ENCODE measurements at regions not wholly inside any gene's neighbourhood (a gene's known extent, or its start where the extent isn't known, plus 50 kb on each side); places are given as distances from the start of the nearest gene placed in this dataset.
"Not testable (repeated sequence)": the region's sequence is repeated elsewhere in the genome, so short reads cannot be mapped to it uniquely, and the experiment has no call there.

- DNase-seq (ENCODE audit: low read depth, low spot score): no peak
Measured at GRCh38 chr16:65808790-65809189, 557.7 kb upstream of the CDH5 start.

DNA sequence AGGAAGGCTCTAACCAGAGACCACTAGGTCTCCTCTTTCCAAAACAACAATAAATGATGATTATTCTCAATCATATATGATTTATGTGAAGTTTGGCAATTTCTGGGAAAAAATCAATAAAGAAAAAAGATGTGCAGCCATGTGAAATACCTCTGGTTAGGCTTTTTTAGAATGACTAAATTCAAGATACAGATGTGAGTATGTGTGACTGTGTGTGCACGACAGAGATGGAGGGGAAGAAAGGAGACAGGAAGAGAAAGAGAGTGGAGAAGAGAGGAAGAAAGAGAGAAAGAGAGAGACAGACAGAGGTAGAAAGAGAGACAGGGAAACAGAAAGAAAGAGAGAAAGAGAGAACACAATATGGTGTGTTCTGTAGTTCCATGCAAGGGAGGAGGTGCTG, 558.6 kb upstream of the CDH5 start:
- DNase-seq (ENCODE audit: low read depth, low spot score): no peak

GRCh38 chr16:65805704-65806103, 560.8 kb upstream of the CDH5 start:
- not testable (repeated sequence) for DNase-seq (ENCODE audit: low read depth, low spot score)

- no peak for DNase-seq (ENCODE audit: low read depth, low spot score)
Measured at GRCh38 chr16:65796481-65796880, 570.0 kb upstream of the CDH5 start.

- DNase-seq (ENCODE audit: low read depth, low spot score): no peak
Measured at GRCh38 chr16:65794973-65795372, 571.5 kb upstream of the CDH5 start.

- no peak for DNase-seq (ENCODE audit: low read depth, low spot score)
Measured at GRCh38 chr16:65793781-65794180, 572.7 kb upstream of the CDH5 start.

- DNase-seq (ENCODE audit: low read depth, low spot score): no peak
Measured at GRCh38 chr16:65790768-65791167, 575.7 kb upstream of the CDH5 start.

DNA sequence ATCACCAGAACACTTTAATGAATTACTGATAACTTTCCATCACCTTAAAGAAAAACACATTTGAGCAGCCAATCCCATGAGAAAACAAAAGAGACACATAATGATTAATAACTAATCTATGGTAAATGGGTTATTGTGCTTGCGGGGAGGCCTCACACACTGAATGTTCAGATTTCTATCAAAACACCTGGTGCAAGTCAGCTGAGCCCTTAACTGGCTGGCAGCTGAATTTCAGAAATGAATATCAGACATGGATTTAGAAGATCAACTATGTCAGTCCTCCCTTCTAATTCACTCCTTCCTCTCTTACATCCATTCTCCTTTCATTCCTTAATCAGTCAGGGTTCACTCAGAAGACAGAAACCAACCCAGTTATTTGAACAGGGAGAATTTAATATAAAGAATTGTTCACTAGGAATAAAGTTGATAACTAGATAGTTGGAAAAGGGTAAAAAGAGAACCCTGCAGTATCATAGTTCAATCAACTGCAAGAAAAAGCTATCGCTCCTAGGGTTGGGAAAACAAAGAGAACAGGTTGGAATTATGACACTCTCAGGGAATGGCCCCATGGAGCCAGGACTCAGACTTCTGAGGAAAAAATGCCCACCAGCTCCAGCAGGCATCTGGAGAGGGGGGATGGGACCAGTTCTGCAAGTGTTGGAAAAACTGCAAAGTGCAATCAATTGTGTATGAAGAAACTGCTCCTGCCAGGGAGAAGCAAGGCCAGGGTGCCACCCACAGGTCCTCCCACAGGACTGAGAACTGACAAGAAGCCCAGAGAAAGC, 577.1 kb upstream of the CDH5 start:
- DNase-seq (ENCODE audit: low read depth, low spot score): no peak

DNA sequence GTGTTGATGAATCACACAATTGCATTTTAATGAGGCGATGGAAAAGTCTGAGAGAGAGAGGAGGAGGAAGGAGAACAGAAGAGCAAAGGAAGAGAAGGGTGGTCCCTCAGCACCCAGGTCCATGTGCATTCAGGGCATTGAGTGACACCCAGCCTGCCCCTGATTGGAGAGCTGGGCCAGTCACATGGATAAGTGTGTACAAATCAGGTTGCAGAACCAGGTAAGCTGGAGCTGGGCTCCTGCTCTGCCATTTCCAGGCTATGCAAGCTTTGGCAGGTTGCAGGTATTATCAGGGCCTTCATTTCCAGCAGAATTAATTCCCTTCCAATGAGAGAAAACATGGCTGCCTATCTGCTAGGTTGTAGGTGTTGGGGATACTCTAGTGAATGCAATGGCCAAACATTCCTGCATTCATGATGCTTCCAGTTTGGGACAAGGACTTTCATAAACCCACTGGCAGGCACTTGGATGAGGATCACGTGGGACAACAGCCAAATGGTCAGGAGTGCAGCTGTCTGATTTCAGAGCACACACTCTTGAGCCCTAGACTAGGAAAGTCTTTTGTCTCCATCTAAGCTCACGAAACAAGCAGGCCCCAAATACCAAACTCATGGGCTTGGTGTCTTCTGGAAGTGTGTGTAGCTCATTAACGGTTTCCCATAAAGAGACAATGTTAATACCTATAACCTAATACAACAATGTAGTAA, 577.9 kb upstream of the CDH5 start:
- DNase-seq (ENCODE audit: low read depth, low spot score): no peak

- no peak for DNase-seq (ENCODE audit: low read depth, low spot score)
Measured at GRCh38 chr16:65787921-65788320, 578.6 kb upstream of the CDH5 start.

DNA sequence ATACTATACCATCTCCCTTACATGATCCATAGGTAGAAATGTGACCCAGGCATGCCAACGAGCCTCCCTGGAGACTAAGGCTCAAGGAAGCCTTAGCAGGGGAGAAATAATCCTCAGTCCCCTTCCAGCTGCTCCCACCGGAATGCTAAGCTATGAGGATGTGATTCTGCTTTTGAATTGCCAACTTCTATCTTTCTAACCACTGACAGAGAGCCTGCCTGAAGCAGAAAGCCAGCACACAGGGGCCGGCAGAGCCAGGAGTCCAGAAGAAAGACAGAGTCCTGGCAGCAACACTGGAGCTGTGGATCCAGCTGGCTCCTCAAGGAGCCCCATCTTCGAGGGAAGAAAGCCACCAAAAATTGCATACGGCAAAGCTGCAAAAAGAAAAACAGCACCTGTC, 579.6 kb upstream of the CDH5 start:
- DNase-seq (ENCODE audit: low read depth, low spot score): no peak

DNA sequence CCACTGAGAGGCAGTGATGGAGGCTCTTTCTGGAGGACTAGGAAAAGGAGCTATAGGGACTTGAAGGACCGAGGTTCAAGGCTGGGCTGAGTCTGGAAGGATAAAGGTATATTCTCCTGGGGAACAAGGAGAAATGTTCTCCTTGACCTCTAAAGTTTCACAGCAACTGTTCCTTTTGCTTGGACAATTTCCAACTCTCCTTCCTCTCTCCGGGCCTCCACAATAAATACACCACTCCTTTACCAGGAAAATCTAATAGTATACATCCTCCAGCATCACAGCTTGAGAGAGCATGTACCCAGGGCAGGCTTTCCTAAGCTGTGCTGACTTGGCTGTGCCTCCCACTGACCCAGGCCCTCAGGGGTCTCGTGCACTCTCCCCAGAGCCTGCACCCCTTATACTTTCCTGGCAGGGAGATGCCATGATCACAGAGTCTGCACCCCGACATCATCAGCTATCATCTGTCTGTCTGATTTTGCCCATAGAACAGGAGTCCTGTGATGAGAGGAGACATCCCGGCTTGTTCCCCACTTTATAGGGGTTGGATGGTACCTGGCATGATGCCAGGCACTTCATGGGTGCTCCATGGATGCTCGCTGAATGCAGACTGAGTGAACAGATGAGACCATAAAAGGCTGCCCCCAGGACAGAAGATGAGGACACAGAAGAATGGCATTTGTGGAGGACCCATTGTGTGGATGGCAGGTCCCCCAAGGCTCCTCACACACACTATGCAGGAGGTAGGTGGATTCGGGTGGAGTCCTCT, 582.6 kb upstream of the CDH5 start:
- DNase-seq (ENCODE audit: low read depth, low spot score): no peak

DNA sequence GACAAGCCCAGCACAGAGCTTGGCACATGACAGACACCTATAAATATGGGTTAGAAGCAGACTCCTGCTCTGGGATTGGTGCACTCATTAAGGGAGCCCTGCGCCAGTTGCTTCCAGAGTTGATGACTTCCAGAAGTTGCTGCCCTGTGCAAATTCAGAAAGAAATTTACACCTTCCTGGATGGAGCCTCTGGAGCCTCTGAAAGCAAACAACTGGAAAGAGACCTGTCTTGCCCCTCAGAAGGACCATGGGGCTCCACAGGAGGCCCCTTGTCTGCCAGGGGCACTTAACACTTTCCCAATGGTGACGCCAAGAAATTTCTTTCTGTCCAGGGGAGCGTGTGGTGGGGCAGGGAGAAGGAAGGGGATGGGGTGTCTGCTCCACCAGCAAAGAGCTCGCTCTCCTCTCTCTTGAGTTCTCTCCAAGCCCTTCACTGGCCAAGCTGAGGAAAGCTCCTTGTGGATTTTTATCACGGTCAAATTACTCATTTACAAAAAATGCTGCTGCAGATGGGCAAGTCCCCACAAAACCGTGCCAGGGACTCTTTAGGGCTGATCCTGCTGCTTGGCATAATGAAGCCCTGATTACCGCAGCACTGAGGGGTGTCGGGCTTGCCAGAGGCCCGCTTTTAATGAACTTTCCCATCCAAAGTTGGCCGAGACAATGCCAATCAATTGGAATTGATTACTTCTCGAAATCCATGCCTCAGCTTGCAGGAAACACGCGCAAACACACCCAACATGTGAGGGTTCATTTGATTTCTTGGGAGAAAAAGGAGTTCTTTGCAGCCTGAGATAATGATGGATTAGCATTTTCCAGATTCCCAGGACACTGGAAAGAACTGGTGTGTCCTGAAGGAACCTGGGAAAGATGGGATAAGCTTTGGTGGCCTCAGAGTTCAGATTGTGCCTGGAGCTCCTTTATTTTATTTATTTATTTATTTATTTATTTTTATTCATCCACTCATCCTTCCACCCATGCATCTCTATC, 583.6 kb upstream of the CDH5 start:
- no peak for DNase-seq (ENCODE audit: low read depth, low spot score)

DNA sequence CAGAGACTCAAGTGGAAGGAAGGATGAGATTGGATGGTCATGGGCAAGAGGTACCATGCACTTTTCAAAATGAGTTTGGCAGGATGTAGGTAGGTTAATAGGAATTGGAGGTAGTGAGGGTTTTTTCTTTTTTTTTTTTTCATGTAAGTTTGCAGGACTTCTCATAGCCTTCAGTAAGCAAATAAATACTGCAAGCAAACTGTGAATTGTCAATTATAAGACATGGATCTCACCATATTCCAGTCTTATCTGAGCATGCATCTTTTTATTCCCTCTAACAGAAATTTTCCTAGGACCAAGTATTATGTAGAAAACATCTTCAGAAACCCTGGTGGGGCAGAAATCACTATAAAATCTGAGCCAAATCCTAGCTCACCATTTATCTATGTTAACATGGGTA, 584.6 kb upstream of the CDH5 start:
- DNase-seq (ENCODE audit: low read depth, low spot score): no peak

DNA sequence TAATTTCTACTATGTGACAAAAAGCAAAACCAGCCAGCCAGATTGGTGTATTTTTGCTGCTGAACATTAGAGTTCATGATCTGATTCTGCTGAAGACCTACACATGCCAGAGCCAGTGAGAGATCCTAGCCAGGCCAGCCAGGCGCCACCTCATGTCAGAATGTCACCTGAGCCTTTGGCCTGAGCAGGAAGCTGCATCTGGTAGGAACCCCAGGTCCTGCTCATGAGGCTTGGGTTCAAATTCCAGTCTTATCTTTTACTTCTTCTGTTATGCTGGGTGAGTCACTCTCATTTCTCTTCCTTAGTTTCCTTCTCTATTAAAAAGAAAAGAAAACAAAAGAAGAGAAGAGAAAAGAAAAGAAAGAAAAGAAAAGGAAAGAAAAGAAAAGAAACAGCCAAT, 585.1 kb upstream of the CDH5 start:
- DNase-seq (ENCODE audit: low read depth, low spot score): no peak

- no peak for DNase-seq (ENCODE audit: low read depth, low spot score)
Measured at GRCh38 chr16:65779201-65779600, 587.3 kb upstream of the CDH5 start.

DNA sequence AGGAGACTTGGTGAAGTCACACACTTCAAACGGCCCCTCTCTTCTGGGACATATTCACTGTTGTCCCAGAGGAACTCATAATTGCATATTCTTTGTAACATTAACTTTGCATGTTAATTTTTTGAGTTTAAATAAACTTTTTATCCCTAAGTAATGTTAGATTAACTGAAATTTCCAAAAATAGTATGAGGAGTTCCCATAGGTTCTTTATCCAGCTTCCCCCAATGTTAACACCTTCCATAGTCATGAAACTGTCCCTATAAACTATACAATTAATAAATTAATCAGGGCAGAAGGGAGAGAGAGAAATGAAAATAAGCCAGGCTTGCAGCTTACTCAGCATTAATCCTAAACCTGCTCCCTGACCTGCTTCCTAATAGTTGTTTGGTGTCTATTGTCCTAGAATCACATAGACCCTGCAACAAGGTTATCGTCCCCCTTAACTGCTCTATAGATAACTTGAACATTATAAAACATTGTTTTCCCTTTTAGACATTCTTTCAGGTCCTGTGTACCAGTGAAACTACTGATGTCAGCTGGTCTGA, 589.8 kb upstream of the CDH5 start:
- no peak for DNase-seq (ENCODE audit: low read depth, low spot score)

- DNase-seq (ENCODE audit: low read depth, low spot score): no peak
Measured at GRCh38 chr16:65775829-65776228, 590.7 kb upstream of the CDH5 start.

DNA sequence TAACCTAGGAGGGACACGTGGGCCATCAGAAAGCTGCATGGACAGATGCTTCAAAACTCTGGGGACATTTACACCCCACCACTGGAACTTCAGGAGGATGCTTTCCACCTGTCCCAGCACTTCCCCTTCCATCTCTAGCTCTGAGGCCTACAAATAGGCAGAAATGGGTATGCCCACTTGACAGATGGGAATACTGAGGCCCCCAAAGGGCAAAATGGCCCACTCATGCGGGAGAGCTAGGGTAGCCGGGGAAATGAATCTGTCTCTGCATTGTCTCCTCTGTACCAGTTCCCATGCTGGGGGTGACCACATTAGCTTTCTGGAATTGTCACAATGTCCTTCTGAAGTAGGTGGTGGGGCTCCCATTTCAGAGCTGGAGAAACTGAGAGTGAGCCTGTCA, 592.1 kb upstream of the CDH5 start:
- DNase-seq (ENCODE audit: low read depth, low spot score): no peak

DNA sequence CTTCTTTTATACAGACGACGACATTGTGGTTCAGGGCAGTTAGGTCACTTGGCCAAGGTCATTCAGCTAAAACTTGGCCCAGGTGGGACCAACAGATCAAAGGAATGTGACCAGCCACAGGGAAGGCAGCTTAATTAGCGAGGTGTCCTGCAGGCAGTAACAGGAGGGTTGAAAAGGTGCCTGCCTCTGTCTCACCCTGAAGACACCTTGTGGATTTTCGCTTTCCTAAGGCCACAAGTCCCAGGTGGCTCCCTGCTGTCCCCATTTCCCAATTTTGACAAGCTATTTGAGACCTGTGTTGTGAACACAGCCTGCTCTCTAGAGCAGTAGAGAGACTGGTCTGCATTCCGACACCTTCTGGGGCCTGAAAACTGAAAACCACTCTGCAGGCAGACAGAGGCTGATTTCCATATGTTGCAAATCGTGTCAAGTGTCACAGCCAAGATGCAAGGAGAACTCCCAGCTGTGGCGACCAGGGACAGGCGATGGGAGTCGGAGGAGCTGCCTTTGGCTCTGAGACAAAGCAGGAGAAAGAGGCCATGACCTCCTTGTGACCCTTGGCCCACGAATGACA, 593.1 kb upstream of the CDH5 start:
- DNase-seq (ENCODE audit: low read depth, low spot score): no peak
